Heart right ventricle (tissue), 16 donors: ENCODE measurements at regions not wholly inside any gene's neighbourhood (a gene's known extent, or its start where the extent isn't known, plus 50 kb on each side); places are given as distances from the start of the nearest gene placed in this dataset.

ENCODE experiments used
- ATAC-seq, 8 donors: fragments of 200-7000 bp; cut with Tn5 transposase; one replicate each; pipeline ENCODE4 v1.9.1; 2020; ENCODE audit warnings: mild to moderate bottlenecking in 8 of 8, moderate library complexity in 8 of 8, moderate number of reproducible peaks in 1 of 8
- DNase-seq, 2 donors: peaks; one replicate each; pipeline ENCODE4 v3.0.0-alpha.2; 2020
- H3K27ac ChIP-seq, 10 donors: fragments of 200-600 bp; sonication (generic) in 2 of 10; one replicate each; pipeline versions ENCODE4 v1.5.0 to v1.8.0; 2020 to 2022; ENCODE audit warnings: mild to moderate bottlenecking in 3 of 10
- H3K27me3 ChIP-seq, 7 donors: fragments of 200-600 bp; one replicate each; pipeline ENCODE4 v1.8.0; 2021 to 2022; ENCODE audit warnings: mild to moderate bottlenecking in 2 of 7
- H3K36me3 ChIP-seq, 9 donors: fragments of 200-600 bp; sonication (generic) in 1 of 9; one replicate each; pipeline versions ENCODE4 v1.5.0 to v1.8.0; 2020 to 2022; ENCODE audit warnings: mild to moderate bottlenecking in 2 of 9
- H3K4me1 ChIP-seq, 9 donors: fragments of 200-600 bp; sonication (generic) in 1 of 9; one replicate each; pipeline versions ENCODE4 v1.5.0 to v1.8.0; 2020 to 2022; ENCODE audit warnings: mild to moderate bottlenecking in 4 of 9
- H3K4me3 ChIP-seq, 10 donors: fragments of 200-600 bp; sonication (generic) in 2 of 10; one replicate each; pipeline versions ENCODE4 v1.5.0 to v1.8.0; 2020 to 2022; ENCODE audit warnings: mild to moderate bottlenecking in 7 of 10, moderate library complexity in 2 of 10
- H3K9me3 ChIP-seq, 11 donors: fragments of 200-600 bp in 10 of 11; sonication (generic) in 2 of 11; one replicate each; pipeline versions ENCODE4 v1.5.0 to v1.8.0; 2013 to 2022; ENCODE audit warnings: mild to moderate bottlenecking in 2 of 11, control low read depth in 1 of 11, moderate library complexity in 1 of 11
- WGBS, 2 donors: extraction: QIAGEN DNeasy Blood & Tissue Kit; methylation state at CpG; one replicate each; pipeline ENCODE4 v1.1.7; 2013; ENCODE audit warnings: inconsistent platforms in 1 of 2; 5-methylcytosine and 5-hydroxymethylcytosine counted together
- intact Hi-C, 10 donors: fragments of 100-400 bp; cut with DNase I; formaldehyde crosslinking; loops; one replicate each; pipeline versions ENCODE4 v1.11.1 to v1.14.2; 2022
- TF ChIP-seq, protein P1 (sequence below), 9 donors: fragments of 200-600 bp; sonication (generic) in 2 of 9; IDR thresholded peaks; one replicate each; pipeline versions ENCODE4 v1.5.0 to v1.8.0; 2021 to 2022; ENCODE audit warnings: antibody characterized with exemption in 9 of 9, mild to moderate bottlenecking in 5 of 9, moderate library complexity in 1 of 9
- donor health status: Arrhythmogenic right ventricular cardiomyopathy.
- donor health status: ischemic (EF 13 %, LVEDD 7.1; RV severe dilation, severe dysfunction).
- donor health status: healthy with polysubstance abuse.
- donor health status: DM: no; HTN: yes; CAD: no.
- donor health status: DM: no; HTN: no; CAD: no.
- donor health status: ischemic (EF 25% LVEDD 6.9; RV normal size, moderate dysfunction).
- donor health status: ischemic (EF 25% LVEDD 5.7; RV mildly dilated, moderate dysfunction).
- donor health status: healthy.
- donor health status: DM: yes; HTN: yes; CAD: no.
- donor health status: Ischemic cardiomyopathy.
- donor health status: ischemic (EF 35%, LVEDD 5.7; RV mildly dilated, moderate dysfunction).
- donor health status: nonischemic (EF 11% LVEDD 7.7; RV severe dilation, severe dysfunction).
- donor health status: DM: yes; HTN: yes; CAD: no.
- donor health status: PGD.
- donor health status: ischemic (EF 29% LVEDD 5.4; RV normal size, mild dysfunction).
- donor health status: nonischemic (EF 23%, LVEDD 6.1; RV moderate dilation, normal function).

DNA sequence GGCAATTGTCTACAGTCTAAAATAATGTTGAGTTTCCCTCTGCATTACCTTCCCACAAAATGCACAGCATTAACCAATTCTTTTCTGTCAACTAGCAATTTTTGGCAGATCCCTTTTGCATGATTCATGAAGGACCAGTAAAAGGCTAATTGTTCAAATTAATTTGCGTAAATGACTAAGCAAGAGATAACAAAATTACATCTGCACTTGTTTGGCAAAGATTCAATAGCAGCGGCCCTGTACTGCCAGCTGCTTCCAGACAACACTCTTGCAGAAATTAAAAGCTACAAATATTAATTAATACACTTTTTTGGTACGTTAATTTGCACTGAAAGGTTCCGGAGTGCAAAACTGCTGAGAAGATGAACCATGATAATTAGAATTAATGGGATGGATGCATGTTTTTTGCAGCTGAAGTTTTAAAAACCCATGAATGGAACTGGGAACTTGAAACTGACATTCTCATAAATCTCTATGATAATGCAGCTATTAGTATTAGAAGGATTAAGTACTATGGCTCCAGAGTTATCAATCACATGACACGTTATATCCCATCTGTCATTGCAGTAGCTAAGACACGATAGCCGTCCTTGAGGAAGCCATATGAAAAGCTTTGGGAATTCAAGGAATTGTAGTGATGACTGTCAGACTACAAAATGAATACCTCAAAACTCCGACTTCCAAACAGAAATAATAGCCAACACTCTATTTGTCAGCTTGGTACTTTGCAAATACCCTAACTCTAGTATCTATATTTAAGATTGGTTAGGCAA lies 1268.3 kb upstream of the ACVR2A start:
- no peaks in the 10 kb centered on the region for H3K4me1 ChIP-seq
- 65 to 71% methylated on average over 8 of the region's 8 CpGs for WGBS, 2 donors
- TF ChIP-seq, protein P1, sequence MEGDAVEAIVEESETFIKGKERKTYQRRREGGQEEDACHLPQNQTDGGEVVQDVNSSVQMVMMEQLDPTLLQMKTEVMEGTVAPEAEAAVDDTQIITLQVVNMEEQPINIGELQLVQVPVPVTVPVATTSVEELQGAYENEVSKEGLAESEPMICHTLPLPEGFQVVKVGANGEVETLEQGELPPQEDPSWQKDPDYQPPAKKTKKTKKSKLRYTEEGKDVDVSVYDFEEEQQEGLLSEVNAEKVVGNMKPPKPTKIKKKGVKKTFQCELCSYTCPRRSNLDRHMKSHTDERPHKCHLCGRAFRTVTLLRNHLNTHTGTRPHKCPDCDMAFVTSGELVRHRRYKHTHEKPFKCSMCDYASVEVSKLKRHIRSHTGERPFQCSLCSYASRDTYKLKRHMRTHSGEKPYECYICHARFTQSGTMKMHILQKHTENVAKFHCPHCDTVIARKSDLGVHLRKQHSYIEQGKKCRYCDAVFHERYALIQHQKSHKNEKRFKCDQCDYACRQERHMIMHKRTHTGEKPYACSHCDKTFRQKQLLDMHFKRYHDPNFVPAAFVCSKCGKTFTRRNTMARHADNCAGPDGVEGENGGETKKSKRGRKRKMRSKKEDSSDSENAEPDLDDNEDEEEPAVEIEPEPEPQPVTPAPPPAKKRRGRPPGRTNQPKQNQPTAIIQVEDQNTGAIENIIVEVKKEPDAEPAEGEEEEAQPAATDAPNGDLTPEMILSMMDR (IDR thresholded peaks at IDR 0.05) = no peak
- no peak for DNase-seq
- no peaks in the 10 kb centered on the region for H3K36me3 ChIP-seq
- ATAC-seq = no peak
- no peaks in the 10 kb centered on the region for H3K27me3 ChIP-seq
- H3K9me3 ChIP-seq = no peaks in the 10 kb centered on the region
- intact Hi-C loops = no loop called here
- no peak overlapping the region for H3K4me3 ChIP-seq
- no peak overlapping the region for H3K27ac ChIP-seq

DNA sequence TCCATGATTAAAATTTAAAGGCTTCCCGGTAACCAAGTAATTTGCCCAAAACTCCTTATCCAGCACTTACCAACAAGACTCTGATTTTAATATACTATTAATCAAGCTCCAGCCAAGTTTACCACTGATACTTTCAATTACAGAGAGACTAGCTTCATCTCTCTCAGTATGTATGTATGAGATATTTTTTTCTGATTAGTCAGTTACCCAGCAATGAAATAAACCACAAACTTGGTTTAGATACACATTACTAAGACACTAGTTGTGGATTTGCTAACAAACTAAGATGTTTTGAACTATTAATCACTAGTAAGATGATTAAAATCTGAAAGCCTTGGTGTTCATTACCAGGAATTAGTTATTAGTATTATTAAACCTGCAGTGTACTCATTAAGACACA lies 1272.2 kb upstream of the ACVR2A start:
- no peaks in the 10 kb centered on the region for H3K27me3 ChIP-seq
- ATAC-seq (no peak), DNase-seq (no peak)
- H3K4me1 ChIP-seq = no peaks in the 10 kb centered on the region
- TF ChIP-seq, protein P1 (IDR thresholded peaks at IDR 0.05) = no peak
- intact Hi-C loops = no loop called here
- no peaks in the 10 kb centered on the region for H3K9me3 ChIP-seq
- 72 to 82% methylated on average over 1 of the region's 1 CpG for whole genome bisulfite sequencing, 2 donors
- H3K4me3 ChIP-seq = no peak overlapping the region
- H3K36me3 ChIP-seq = no peaks in the 10 kb centered on the region
- H3K27ac ChIP-seq = no peak overlapping the region

DNA sequence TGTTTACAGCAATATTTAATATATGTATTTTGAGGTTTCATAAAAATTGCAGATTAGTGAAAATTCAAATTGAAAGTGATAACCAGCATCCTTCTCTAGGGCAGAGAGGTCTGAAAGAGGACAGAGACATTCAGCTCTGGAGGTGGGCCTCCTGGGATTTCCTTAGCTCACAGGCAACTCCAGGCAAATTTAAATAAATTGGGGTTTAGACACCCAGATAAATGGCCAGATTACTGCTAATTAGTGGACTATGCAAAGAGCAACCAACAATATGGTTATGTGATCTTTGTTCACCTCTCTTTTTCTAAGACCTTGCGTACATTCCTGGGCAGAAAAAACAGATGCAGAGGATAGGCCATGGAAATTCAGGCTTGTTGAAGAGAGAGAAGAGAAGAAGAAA lies 1282.8 kb upstream of the ACVR2A start:
- DNase-seq (no peak), ATAC-seq (no peak)
- H3K27ac ChIP-seq = no peak overlapping the region
- no peaks in the 10 kb centered on the region for H3K27me3 ChIP-seq
- H3K4me1 ChIP-seq = no peaks in the 10 kb centered on the region
- TF ChIP-seq, protein P1 (IDR thresholded peaks at IDR 0.05) = no peak
- intact Hi-C loops = no loop called here
- WGBS, 2 donors = 90 to 100% methylated on average over 1 of the region's 1 CpG
- H3K4me3 ChIP-seq = no peak overlapping the region
- no peaks in the 10 kb centered on the region for H3K9me3 ChIP-seq
- no peaks in the 10 kb centered on the region for H3K36me3 ChIP-seq

DNA sequence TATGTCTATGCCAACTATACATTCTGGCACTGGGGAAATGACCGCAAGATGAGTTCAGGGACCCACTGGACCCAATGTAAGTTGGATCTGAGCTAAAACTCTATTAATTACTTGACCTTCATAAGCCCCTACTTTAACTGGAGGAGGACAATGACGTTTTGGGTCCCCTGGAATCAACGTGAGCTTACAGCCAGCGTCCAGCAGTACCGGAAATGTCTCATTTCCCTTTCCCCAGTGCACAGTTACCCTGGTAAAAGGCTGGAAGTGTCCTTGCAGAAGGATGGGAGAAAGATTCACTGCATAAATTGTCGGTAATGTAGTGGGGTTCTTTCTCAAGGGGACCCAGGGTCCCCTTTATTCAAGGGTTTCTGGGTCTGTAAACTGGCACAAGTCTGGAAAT lies 1297.6 kb upstream of the ACVR2A start:
- no peaks in the 10 kb centered on the region for H3K9me3 ChIP-seq
- no peak overlapping the region for H3K27ac ChIP-seq
- DNase-seq (no peak), ATAC-seq (no peak)
- TF ChIP-seq, protein P1 (IDR thresholded peaks at IDR 0.05) = no peak
- 76 to 77% methylated on average over 6 of the region's 6 CpGs for WGBS, 2 donors
- H3K4me3 ChIP-seq = no peak overlapping the region
- intact Hi-C loops = no loop called here
- H3K4me1 ChIP-seq = no peaks in the 10 kb centered on the region
- no peaks in the 10 kb centered on the region for H3K36me3 ChIP-seq
- H3K27me3 ChIP-seq = no peaks in the 10 kb centered on the region
